Ovary (tissue), 7 donors: ENCODE measurements at regions not wholly inside any gene's neighbourhood (a gene's known extent, or its start where the extent isn't known, plus 50 kb on each side); places are given as distances from the start of the nearest gene placed in this dataset.

Experiments
- DNase-seq, 5 donors: peaks; one replicate each; pipeline ENCODE4 v3.0.0-alpha.2; 2019 to 2020
- H3K27ac ChIP-seq, 2 donors: fragments of 200-600 bp; one replicate each; pipeline versions ENCODE4 v1.5.1 to v1.8.0; 2019 to 2022
- H3K27me3 ChIP-seq: fragments of 200-600 bp; one replicate; pipeline ENCODE4 v1.8.0; 2022
- H3K36me3 ChIP-seq: fragments of 200-600 bp; sonication (generic); one replicate; pipeline ENCODE4 v1.5.1; 2019
- H3K4me1 ChIP-seq: one replicate; pipeline ENCODE4 v1.8.1; 2013; ENCODE audit warnings: mild to moderate bottlenecking, moderate library complexity; ENCODE audit not compliant: insufficient read depth
- H3K4me3 ChIP-seq: fragments of 200-600 bp; sonication (generic); one replicate; pipeline ENCODE4 v1.5.1; 2017
- H3K9me3 ChIP-seq, 2 donors: fragments of 200-600 bp in 1 of 2; sonication (generic) in 1 of 2; one replicate each; pipeline versions ENCODE4 v1.5.1 to v1.8.1; 2013 to 2019; ENCODE audit warnings: mild to moderate bottlenecking in 1 of 2, moderate library complexity in 1 of 2
- CTCF ChIP-seq, 3 donors: fragments of 450-650 bp in 2 of 3; fragments of 200-600 bp in 1 of 3; IDR thresholded peaks; one replicate each; pipeline versions ENCODE4 v1.5.1 to v1.8.0; 2016 to 2022; ENCODE audit warnings: antibody characterized with exemption in 3 of 3, mild to moderate bottlenecking in 1 of 3
- EP300 ChIP-seq: sonication (generic); formaldehyde crosslinking; IDR thresholded peaks from one replicate; pipeline ENCODE4 v1.6.1; 2017; ENCODE audit warnings: antibody characterized with exemption
- POLR2A ChIP-seq: fragments of 450-650 bp; IDR thresholded peaks from one replicate; pipeline ENCODE4 v1.6.1; 2017; ENCODE audit warnings: antibody characterized with exemption, mild to moderate bottlenecking, moderate library complexity
- WGBS, 3 donors: extraction: QIAGEN DNeasy Blood & Tissue Kit in 1 of 3; methylation state at CpG; one replicate each; pipeline versions ENCODE4 v1.1.5 to v1.1.7; 2013 to 2017; 5-methylcytosine and 5-hydroxymethylcytosine counted together
- intact Hi-C, 4 donors: fragments of 100-400 bp; cut with DNase I; formaldehyde crosslinking; loops; one replicate each; pipeline versions ENCODE4 v1.11.0 to v1.15.1; 2022 to 2023
- donor health status: DM: no; HTN: no; CAD: no; lungs with moderate emphysema.
- donor health status: DM: no; HTN: no; CAD: no.
- donor health status: Bipolar disorder and iron deficiency.
- donor health status: DM: no; HTN: no; CAD: no.
- donor health status: DM: yes; HTN: yes; CAD: no.

- Histone ChIP-seq H3K4me3 (no peak overlapping the region), H3K27ac (no peak overlapping the region), H3K4me1 (no peaks in the 10 kb centered on the region), H3K36me3 (no peaks in the 10 kb centered on the region), H3K27me3 (no peaks in the 10 kb centered on the region), H3K9me3 (no peaks in the 10 kb centered on the region)
- TF ChIP-seq POLR2A (no peak), EP300 (no peak), CTCF (IDR thresholded peaks at IDR 0.05) (no peak)
- intact Hi-C loops = no loop called here
- no peak for DNase-seq
- WGBS, 3 donors = 94 to 98% (median 96%) methylated on average over 8 of the region's 8 CpGs
Measured at GRCh38 chr13:80516818-80517348, 176.0 kb upstream of the SPRY2 start.

- no peak for DNase-seq
- TF ChIP-seq CTCF (IDR thresholded peaks at IDR 0.05) (no peak), EP300 (no peak), POLR2A (no peak)
- H3K27ac ChIP-seq = no peak overlapping the region
- H3K36me3 ChIP-seq = no peaks in the 10 kb centered on the region
- H3K9me3 ChIP-seq = no peaks in the 10 kb centered on the region
- no peaks in the 10 kb centered on the region for H3K4me1 ChIP-seq
- intact Hi-C loops = no loop called here
- 90 to 96% (median 90%) methylated on average over 4 of the region's 4 CpGs for WGBS, 3 donors
- no peak overlapping the region for H3K4me3 ChIP-seq
- H3K27me3 ChIP-seq = no peaks in the 10 kb centered on the region
Measured at GRCh38 chr13:80515296-80515695, 174.4 kb upstream of the SPRY2 start.

- no peaks in the 10 kb centered on the region for H3K27me3 ChIP-seq
- no peak for DNase-seq
- H3K36me3 ChIP-seq = no peaks in the 10 kb centered on the region
- TF ChIP-seq CTCF (IDR thresholded peaks at IDR 0.05) (no peak), POLR2A (no peak), EP300 (no peak)
- H3K4me3 ChIP-seq = no peak overlapping the region
- H3K27ac ChIP-seq = no peak overlapping the region
- H3K9me3 ChIP-seq = no peaks in the 10 kb centered on the region
- H3K4me1 ChIP-seq = no peaks in the 10 kb centered on the region
- intact Hi-C loops = no loop called here
- 90 to 96% (median 94%) methylated on average over 1 of the region's 1 CpG for WGBS, 3 donors
Measured at GRCh38 chr13:80513196-80513595, 172.3 kb upstream of the SPRY2 start.

- Histone ChIP-seq H3K4me1 (no peaks in the 10 kb centered on the region), H3K27me3 (no peaks in the 10 kb centered on the region), H3K36me3 (no peaks in the 10 kb centered on the region), H3K27ac (no peak overlapping the region), H3K9me3 (no peaks in the 10 kb centered on the region), H3K4me3 (no peak overlapping the region)
- DNase-seq = no peak
- TF ChIP-seq EP300 (no peak), CTCF (IDR thresholded peaks at IDR 0.05) (no peak), POLR2A (no peak)
- intact Hi-C loops = no loop called here
- 37 to 47% (median 41%) methylated on average over 2 of the region's 2 CpGs for WGBS, 3 donors
Measured at GRCh38 chr13:80510686-80511085, 169.8 kb upstream of the SPRY2 start.
